GM18951 (cell line): ENCODE measurements at regions not wholly inside any gene's neighbourhood (a gene's known extent, or its start where the extent isn't known, plus 50 kb on each side); places are given as distances from the start of the nearest gene placed in this dataset.
"Not testable (repeated sequence)": the region's sequence is repeated elsewhere in the genome, so short reads cannot be mapped to it uniquely, and the experiment has no call there.

Experiments used
- POLR2A ChIP-seq: IDR thresholded peaks from 4 replicates; pipeline ENCODE4 v1.6.1; 2011; ENCODE audit warnings: mild to moderate bottlenecking; ENCODE audit not compliant: insufficient read length, insufficient read depth; ENCODE audit errors: extremely low read depth
- in situ Hi-C: fragments of 300-500 bp; cut with MboI; formaldehyde crosslinking; loops from one replicate; pipeline ENCODE4 v1.12.0; 2022; ENCODE audit warnings: low sequenced_read_pairs, mixed read lengths, inconsistent platforms; ENCODE audit not compliant: unreplicated experiment

- no peak for TF ChIP-seq POLR2A
Observed at GRCh38 chr5:174542037-174542436, 182.3 kb upstream of the MSX2 start.

GRCh38 chr5:174542471-174542870 is 181.9 kb upstream of the MSX2 start:
- in situ Hi-C loops = no loop called here
- no peak for TF ChIP-seq POLR2A

More at GRCh38 chr5:174542037-174542436, 182.3 kb upstream of the MSX2 start:
- in situ Hi-C loops = no loop called here

- no peak for TF ChIP-seq POLR2A
- in situ Hi-C loops = no loop called here
Observed at GRCh38 chr5:174545926-174546325, 178.5 kb upstream of the MSX2 start.

- no peak for TF ChIP-seq POLR2A
- in situ Hi-C loops = no loop called here
Observed at GRCh38 chr5:174547814-174548213, 176.6 kb upstream of the MSX2 start.

- in situ Hi-C loops = no loop called here
- TF ChIP-seq POLR2A = no peak
Observed at GRCh38 chr5:174549254-174549653, 175.1 kb upstream of the MSX2 start.

GRCh38 chr5:174550026-174550425 is 174.4 kb upstream of the MSX2 start:
- in situ Hi-C loops = no loop called here
- no peak for TF ChIP-seq POLR2A

- in situ Hi-C loops = no loop called here
- TF ChIP-seq POLR2A = no peak
Observed at GRCh38 chr5:174552428-174552827, 172.0 kb upstream of the MSX2 start.

GRCh38 chr5:174553556-174553955 is 170.8 kb upstream of the MSX2 start:
- in situ Hi-C loops = no loop called here

GRCh38 chr5:174555726-174556125 is 168.7 kb upstream of the MSX2 start:
- in situ Hi-C loops = no loop called here
- no peak for TF ChIP-seq POLR2A

More at GRCh38 chr5:174553556-174553955, 170.8 kb upstream of the MSX2 start:
- TF ChIP-seq POLR2A = no peak

GRCh38 chr5:174556756-174557155 is 167.6 kb upstream of the MSX2 start:
- in situ Hi-C loops = no loop called here
- no peak for TF ChIP-seq POLR2A

- no peak for TF ChIP-seq POLR2A
- in situ Hi-C loops = no loop called here
Observed at GRCh38 chr5:174558190-174558589, 166.2 kb upstream of the MSX2 start.

- TF ChIP-seq POLR2A = no peak
- in situ Hi-C loops = no loop called here
Observed at GRCh38 chr5:174559141-174559540, 165.2 kb upstream of the MSX2 start.

GRCh38 chr5:174559566-174560090 is 164.8 kb upstream of the MSX2 start:
- TF ChIP-seq POLR2A = no peak
- in situ Hi-C loops = no loop called here

- in situ Hi-C loops = no loop called here
- no peak for TF ChIP-seq POLR2A
Observed at GRCh38 chr5:174560861-174561260, 163.5 kb upstream of the MSX2 start.

GRCh38 chr5:174563040-174563439 is 161.3 kb upstream of the MSX2 start:
- in situ Hi-C loops = not testable (repeated sequence)

- TF ChIP-seq POLR2A = no peak
- in situ Hi-C loops = no loop called here
Observed at GRCh38 chr5:174563899-174564298, 160.5 kb upstream of the MSX2 start.
